GM10847 (cell line): ENCODE measurements at regions not wholly inside any gene's neighbourhood (a gene's known extent, or its start where the extent isn't known, plus 50 kb on each side); places are given as distances from the start of the nearest gene placed in this dataset.

Source experiments
- POLR2A ChIP-seq: IDR thresholded peaks from 2 replicates; pipeline ENCODE4 v1.6.1; 2011; ENCODE audit not compliant: insufficient read length; ENCODE audit errors: extremely low read depth

- TF ChIP-seq POLR2A = no peak
Observed at GRCh38 chr2:59184276-59185020, 943.3 kb upstream of the FANCL start.

- no peak for TF ChIP-seq POLR2A
Observed at GRCh38 chr2:59183070-59183469, 941.9 kb upstream of the FANCL start.

DNA sequence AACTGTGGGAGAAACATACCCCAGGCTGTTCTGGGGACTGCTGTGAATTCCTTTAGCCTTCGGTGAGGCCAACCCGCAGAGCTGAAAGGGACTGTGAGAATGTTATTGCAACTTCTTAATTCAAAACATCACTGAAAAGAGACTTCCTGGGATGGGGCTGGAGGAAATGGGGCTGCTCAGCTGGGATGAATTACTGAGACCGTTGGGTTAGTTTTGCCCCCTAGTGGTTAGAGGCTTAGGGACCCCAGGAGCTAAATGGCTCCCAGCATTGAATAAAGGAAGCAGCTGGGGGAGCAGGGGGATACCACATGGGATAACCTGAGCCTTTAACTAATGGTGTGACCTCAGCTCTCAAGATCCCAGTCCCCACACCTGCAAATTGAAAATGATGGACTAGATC lies 941.1 kb upstream of the FANCL start:
- no peak for TF ChIP-seq POLR2A

DNA sequence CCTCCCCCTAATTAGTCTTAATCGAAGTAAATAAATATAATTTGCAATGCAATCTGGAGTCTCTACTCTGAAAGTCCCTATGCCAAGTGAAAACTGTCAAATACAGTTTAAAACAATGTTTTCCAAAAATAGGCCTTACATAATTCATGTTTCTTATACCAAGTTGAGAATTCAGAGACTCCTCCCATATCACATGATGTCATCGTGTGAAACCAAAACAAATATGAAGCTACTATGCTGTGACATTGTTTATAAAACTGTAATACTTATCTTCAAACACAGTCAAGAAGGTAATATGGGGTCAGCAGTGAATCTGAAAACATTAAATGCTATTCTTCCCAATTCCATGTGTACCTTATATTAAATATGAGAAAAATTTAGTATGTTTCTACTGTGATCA lies 940.2 kb upstream of the FANCL start:
- TF ChIP-seq POLR2A = no peak

DNA sequence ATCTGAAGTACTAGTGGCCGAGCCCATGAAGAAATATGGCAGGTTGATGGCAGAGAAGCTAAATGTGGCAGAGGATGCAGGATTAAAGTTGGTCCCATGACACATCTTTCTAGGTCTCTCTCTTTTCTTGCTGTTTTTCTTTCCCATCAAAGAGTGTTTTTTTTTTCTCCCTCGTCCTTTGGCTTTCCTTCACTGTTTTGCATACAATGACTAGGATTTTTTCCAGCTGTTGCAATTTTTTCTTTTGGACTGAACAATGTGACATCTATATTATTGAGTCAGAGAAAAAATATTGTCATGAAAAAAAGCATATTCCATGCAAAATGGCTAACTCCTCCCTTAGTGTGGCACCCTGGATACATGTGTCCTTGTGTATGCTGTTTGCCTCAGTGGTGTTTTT lies 939.5 kb upstream of the FANCL start:
- TF ChIP-seq POLR2A = no peak

- TF ChIP-seq POLR2A = no peak
Observed at GRCh38 chr2:59180111-59180510, 939.0 kb upstream of the FANCL start.

DNA sequence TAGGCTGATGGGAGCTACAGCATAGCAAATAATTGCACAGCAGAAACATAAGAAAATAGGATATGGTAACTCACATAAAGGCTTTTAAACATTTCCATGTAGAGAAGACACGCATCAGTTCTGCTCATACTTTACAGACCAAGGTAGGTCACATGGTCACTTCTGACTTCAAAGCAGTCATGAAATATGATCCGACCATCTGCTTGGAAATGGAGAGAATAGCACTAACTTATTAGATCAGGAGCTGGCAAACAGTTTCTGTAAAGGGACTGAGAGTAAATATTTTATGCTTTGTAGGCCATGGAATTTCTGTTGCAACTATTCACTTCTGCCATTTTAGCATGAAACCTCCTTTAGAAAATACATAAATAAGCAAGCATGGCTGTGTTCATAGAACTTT lies 936.6 kb upstream of the FANCL start:
- no peak for TF ChIP-seq POLR2A

DNA sequence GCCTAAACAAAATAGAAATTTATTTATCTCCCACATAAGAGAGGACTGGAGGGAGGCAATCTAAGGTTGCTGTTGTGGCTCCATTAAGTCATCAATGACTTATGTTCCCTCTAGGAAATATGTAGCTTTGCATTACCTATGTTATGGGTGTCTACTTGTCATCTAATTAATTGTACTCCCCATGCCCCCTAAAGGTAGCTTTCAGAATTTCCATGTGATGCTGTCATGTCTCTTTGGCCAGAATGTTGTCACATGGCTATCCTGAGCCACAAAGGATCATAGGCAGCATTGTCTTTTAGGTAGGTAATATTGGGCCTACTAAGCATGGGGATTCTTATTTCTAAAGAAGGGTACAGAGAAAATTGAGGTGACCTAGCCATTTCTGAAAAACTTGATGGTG lies 935.6 kb upstream of the FANCL start:
- no peak for TF ChIP-seq POLR2A

DNA sequence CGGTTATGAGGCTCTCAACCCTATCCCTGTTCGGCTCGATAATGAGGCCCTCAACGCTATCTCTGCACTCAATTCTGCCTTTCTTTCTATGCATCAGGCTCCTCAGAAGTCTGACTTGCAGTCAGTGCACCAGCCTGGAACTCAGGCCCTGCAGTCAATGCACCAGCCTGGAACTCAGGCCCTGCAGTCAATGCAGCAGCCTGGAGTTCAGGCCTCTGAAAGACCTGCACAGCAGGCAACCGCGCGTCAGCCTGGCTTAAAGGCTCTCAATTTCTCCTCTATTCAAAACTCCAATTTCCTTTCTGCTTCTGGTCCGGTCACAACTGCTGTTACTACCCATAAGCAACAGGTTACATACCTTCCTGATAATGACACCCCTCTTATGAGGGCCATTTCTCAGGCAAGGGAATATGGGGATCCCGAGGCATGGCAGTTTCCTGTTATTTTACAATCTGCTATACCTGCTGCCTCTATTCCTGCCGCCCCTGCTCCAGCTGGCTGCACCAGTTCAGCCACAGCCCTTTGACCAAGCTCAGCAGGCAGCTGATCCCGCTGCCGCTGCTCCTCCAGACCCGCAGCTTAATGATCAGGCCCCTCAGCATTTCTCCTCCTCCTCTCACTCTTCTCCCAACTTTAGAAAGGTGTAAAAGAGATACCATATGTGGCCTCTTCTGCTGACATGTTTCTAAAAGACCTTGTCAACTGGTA lies 933.6 kb upstream of the FANCL start:
- TF ChIP-seq POLR2A = no peak

- no peak for TF ChIP-seq POLR2A
Observed at GRCh38 chr2:59173325-59173724, 932.2 kb upstream of the FANCL start.

DNA sequence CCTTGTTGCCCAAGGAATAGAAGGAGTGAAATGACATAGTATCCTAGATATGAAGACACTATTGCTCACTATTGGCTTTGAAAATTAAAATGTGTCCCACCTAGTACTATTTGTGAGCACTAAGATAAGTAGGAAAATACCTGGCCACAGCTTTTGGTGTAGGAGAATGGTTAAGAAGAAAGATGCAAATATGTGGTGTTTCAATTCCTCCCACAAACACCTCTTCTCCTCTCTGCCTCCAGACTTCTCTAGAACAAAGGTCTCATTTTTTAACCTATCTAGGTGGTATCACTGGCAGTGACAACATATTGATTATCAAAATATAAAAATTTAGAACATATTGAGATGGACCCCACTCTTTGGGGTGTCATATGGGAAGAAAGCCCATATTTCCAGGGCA lies 929.9 kb upstream of the FANCL start:
- no peak for TF ChIP-seq POLR2A

- TF ChIP-seq POLR2A = no peak
Observed at GRCh38 chr2:59168766-59169165, 927.6 kb upstream of the FANCL start.

DNA sequence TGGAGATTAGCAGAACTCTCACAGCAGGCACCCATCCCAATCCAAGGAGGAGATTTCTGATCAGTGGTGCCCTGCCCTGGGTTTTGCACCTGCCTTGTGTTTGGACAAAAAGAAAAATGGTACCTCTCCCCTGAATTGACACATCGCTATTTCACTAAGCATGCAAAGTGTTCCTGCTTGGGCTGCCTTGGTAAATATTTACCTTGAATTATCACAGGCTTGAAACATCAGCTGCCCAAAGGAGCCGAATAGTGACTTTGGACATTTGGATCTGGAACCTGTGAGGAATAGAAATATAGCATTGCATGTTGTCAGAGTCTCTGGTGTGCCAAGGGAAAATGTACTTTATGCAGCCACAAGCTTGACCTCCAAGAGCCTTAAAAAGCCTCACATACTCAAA lies 926.4 kb upstream of the FANCL start:
- no peak for TF ChIP-seq POLR2A

- TF ChIP-seq POLR2A = no peak
Observed at GRCh38 chr2:59151805-59152204, 910.7 kb upstream of the FANCL start.

- TF ChIP-seq POLR2A = no peak
Observed at GRCh38 chr2:59150217-59150849, 909.2 kb upstream of the FANCL start.

DNA sequence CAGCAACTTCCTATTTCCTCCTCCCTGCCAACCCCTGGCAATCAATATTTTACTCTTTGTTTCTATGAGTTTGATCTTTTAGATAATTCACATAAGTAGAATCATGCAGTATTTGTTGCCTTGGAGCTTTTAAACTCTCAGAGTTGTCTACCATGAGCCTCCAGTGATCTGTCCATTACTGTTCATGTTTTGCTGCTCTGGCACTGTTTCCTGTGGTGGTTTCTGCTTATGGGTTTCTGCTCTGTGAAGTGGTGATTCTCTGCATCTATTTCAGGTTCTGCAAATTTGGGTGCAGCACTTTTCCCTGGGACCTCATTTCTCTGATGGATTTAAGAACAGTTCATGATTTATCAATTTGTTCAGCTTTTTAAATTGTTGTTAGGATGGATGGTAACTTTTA lies 908.1 kb upstream of the FANCL start:
- TF ChIP-seq POLR2A = no peak

DNA sequence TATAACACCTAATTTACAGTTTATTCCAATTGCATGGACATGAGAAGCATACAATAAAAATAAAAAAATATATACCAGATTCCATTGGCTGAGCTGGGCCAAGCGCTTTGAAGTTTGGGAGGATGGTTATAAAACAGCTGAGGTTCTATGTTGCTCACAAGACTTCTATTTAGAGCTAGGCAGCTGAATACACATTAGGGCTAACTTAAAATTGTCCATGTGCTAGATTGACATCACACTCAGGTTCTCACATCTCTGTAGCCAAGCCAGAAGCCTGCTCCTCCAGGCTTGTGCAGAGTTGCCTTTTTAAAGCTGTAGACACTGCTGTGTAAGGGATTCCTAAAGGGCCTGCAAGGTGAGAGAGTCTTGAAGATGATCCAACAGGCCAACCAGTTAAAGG lies 871.1 kb upstream of the FANCL start:
- TF ChIP-seq POLR2A = no peak

GRCh38 chr2:59096973-59097372 lies 855.8 kb upstream of the FANCL start:
- TF ChIP-seq POLR2A = no peak
